Keratinocyte (primary cell): ENCODE measurements at regions not wholly inside any gene's neighbourhood (a gene's known extent, or its start where the extent isn't known, plus 50 kb on each side); places are given as distances from the start of the nearest gene placed in this dataset.

Experiments used
- DNase-seq: peaks from one replicate; pipeline ENCODE4 v3.0.0-alpha.2; 2011; ENCODE audit warnings: low read depth, missing footprints, low spot score
- FAIRE-seq: peaks from 2 replicates; lab custom pipeline; 2011; peaks lifted over from hg19 to GRCh38; lab: Jason Lieb, UNC
- H2AFZ ChIP-seq: 2 replicates; pipeline ENCODE4 v1.6.0; 2012; ENCODE audit warnings: low read length, control low read depth, inconsistent platforms; ENCODE audit not compliant: control insufficient read depth
- H3K27ac ChIP-seq: 2 replicates; pipeline ENCODE4 v1.5.1; 2011; ENCODE audit warnings: low read length; ENCODE audit not compliant: control insufficient read depth, insufficient read depth
- H3K27me3 ChIP-seq: 3 replicates; pipeline ENCODE4 v1.6.0; 2011; ENCODE audit warnings: low read length; ENCODE audit not compliant: control insufficient read depth, insufficient read depth; ENCODE audit errors: extremely low read depth
- H3K36me3 ChIP-seq, 2 experiments: 2 replicates in 1 of 2; 3 replicates in 1 of 2; pipeline ENCODE4 v1.5.1; 2011; ENCODE audit warnings: low read length in 2 of 2, mild to moderate bottlenecking in 1 of 2; ENCODE audit not compliant: control insufficient read depth in 2 of 2, insufficient read depth in 2 of 2; ENCODE audit errors: extremely low read depth in 1 of 2
- H3K4me1 ChIP-seq: 3 replicates; pipeline ENCODE4 v1.5.1; 2011; ENCODE audit warnings: low read length; ENCODE audit not compliant: control insufficient read depth, insufficient read depth; ENCODE audit errors: extremely low read depth
- H3K4me2 ChIP-seq: 3 replicates; pipeline ENCODE4 v1.6.0; 2011; ENCODE audit warnings: low read depth, low read length; ENCODE audit not compliant: control insufficient read depth, insufficient read depth; ENCODE audit errors: extremely low read depth
- H3K4me3 ChIP-seq, 3 experiments: fragments of 200-600 bp in 1 of 3; sonication (generic) in 1 of 3; 2 replicates in 2 of 3; 3 replicates in 1 of 3; pipeline ENCODE4 v1.5.1; 2011 to 2016; ENCODE audit warnings: low read length in 3 of 3, mild to moderate bottlenecking in 3 of 3, control low read depth in 2 of 3, inconsistent platforms in 1 of 3, low read depth in 1 of 3, mixed read lengths in 1 of 3, mixed run types in 1 of 3, moderate library complexity in 1 of 3; ENCODE audit not compliant: control insufficient read depth in 2 of 3, insufficient read depth in 2 of 3; ENCODE audit errors: extremely low read depth in 1 of 3
- H3K79me2 ChIP-seq: 2 replicates; pipeline ENCODE4 v1.6.0; 2012; ENCODE audit warnings: low read length; ENCODE audit not compliant: control insufficient read depth, insufficient read depth
- H3K9ac ChIP-seq: 3 replicates; pipeline ENCODE4 v1.6.0; 2011; ENCODE audit warnings: low read length; ENCODE audit not compliant: control insufficient read depth, insufficient read depth; ENCODE audit errors: extremely low read depth
- H3K9me1 ChIP-seq: 3 replicates; pipeline ENCODE4 v1.6.0; 2011; ENCODE audit warnings: low read length; ENCODE audit not compliant: control insufficient read depth, insufficient read depth; ENCODE audit errors: extremely low read depth
- H3K9me3 ChIP-seq: 2 replicates; pipeline ENCODE4 v1.5.1; 2012; ENCODE audit warnings: low read depth, low read length; ENCODE audit not compliant: control insufficient read depth
- H4K20me1 ChIP-seq: 3 replicates; pipeline ENCODE4 v1.6.0; 2011; ENCODE audit warnings: low read length; ENCODE audit not compliant: control insufficient read depth, insufficient read depth; ENCODE audit errors: extremely low read depth
- EZH2 ChIP-seq: IDR thresholded peaks from one replicate; pipeline ENCODE4 v1.6.1; 2012; ENCODE audit warnings: inconsistent platforms, mild to moderate bottlenecking, low read length, moderate library complexity
- dilution Hi-C: fragments of 300-500 bp; cut with MboI; formaldehyde crosslinking; loops from one replicate; pipeline ENCODE4 v1.7.0; 2020; ENCODE audit warnings: low sequenced_read_pairs; ENCODE audit not compliant: extremely low pct_ligation_motif_present
- TF ChIP-seq, protein P1 (sequence below), 3 experiments: IDR thresholded peaks in 1 of 3; conservative IDR thresholded peaks in 1 of 3; optimal IDR thresholded peaks in 1 of 3; 2 replicates in 2 of 3; 3 replicates in 1 of 3; pipeline versions ENCODE3 to v1.5.1; 2011; ENCODE audit warnings: low read length in 3 of 3, mild to moderate bottlenecking in 3 of 3, moderate library complexity in 2 of 3, control low read depth in 1 of 3, inconsistent platforms in 1 of 3; ENCODE audit not compliant: insufficient read depth in 2 of 3; ENCODE audit errors: extremely low read depth in 1 of 3

DNA sequence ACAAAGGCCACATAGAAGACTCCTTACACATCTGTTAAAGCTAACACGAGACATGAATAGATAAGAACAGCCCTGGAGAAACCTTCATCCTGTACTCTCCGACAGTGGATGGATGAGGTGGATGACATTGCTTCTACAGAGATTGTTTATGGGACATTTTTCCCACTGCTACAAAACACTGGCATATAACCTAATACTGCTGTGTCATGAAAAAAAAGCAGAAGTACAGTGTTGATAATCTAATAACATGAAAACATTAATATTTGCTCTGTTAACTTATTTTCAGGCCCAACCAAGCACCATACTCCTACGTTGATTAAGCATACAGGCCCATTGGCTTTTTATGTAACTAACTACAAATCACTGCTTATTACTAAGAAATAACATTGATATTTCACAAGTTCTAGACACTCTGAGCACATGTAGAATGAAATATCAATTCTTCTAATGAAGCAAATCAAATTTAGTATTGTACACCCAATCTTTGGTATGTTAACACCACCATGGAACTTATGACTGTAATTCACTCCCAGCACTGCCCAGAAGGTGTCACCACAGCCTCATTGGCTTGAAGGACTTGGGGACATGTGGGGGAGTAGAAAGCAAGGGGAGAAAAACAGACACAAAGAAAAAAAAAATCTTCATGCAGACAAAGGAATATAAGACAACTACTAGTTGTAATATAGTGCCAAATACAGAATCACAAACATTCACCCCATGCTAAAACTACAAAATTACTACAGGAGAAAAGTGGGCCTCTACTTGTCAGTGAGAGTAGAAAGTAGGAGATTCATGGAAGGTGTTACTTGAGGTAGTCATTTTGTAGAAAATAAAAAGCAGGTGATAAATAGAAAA lies 330.0 kb upstream of the PMFBP1 start:
- FAIRE-seq (peak; percentile 51), DNase-seq (no peak)
- no peak overlapping the region for H2AFZ ChIP-seq

DNA sequence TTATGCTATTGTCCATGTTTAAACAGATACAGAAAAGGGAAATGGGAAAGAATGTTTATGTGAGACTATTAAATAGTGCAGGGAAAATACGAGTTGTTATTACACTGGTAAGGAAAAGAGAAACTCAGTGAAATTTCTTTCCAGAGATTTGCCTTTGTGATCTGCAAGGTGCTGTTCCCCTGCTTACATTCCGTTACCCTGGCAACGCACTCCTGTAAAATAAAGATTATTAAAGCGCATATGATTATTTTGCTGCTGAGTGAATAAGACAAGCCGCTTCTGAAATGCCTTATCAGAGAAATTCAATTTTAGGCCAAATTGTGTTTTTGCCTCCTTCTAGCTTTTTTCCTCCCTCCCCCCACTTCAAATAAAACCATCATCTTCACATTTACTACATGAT lies 328.6 kb upstream of the PMFBP1 start:
- Histone ChIP-seq H3K27ac (no peak overlapping the region), H4K20me1 (no peaks in the 10 kb centered on the region), H3K4me1 (no peaks in the 10 kb centered on the region), H3K36me3 (no peaks in the 10 kb centered on the region), H3K27me3 (no peaks in the 10 kb centered on the region), H3K4me2 (no peak overlapping the region), H3K4me3 (no peak overlapping the region), H2AFZ (no peak overlapping the region), H3K9ac (no peak overlapping the region), H3K9me3 (no peaks in the 10 kb centered on the region), H3K79me2 (no peaks in the 10 kb centered on the region), H3K9me1 (no peaks in the 10 kb centered on the region)
- dilution Hi-C loops, result no loop called here
- DNase-seq (no peak), FAIRE-seq (no peak)
- TF ChIP-seq EZH2, result no peak
- TF ChIP-seq, protein P1, sequence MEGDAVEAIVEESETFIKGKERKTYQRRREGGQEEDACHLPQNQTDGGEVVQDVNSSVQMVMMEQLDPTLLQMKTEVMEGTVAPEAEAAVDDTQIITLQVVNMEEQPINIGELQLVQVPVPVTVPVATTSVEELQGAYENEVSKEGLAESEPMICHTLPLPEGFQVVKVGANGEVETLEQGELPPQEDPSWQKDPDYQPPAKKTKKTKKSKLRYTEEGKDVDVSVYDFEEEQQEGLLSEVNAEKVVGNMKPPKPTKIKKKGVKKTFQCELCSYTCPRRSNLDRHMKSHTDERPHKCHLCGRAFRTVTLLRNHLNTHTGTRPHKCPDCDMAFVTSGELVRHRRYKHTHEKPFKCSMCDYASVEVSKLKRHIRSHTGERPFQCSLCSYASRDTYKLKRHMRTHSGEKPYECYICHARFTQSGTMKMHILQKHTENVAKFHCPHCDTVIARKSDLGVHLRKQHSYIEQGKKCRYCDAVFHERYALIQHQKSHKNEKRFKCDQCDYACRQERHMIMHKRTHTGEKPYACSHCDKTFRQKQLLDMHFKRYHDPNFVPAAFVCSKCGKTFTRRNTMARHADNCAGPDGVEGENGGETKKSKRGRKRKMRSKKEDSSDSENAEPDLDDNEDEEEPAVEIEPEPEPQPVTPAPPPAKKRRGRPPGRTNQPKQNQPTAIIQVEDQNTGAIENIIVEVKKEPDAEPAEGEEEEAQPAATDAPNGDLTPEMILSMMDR (optimal IDR thresholded peaks at IDR 0.05 in 1 of 3, IDR thresholded peaks at IDR 0.05 in 1 of 3, conservative IDR thresholded peaks at IDR 0.05 in 1 of 3; ENCODE audit: extremely low read depth in 1 of 3, insufficient read depth in 2 of 3, low read length in 3 of 3), result no peak

More for the DNA sequence above, 330.0 kb upstream of the PMFBP1 start:
- Histone ChIP-seq H3K79me2 (no peaks in the 10 kb centered on the region), H4K20me1 (no peaks in the 10 kb centered on the region), H3K9me3 (no peaks in the 10 kb centered on the region), H3K4me3 (no peak overlapping the region), H3K4me1 (no peaks in the 10 kb centered on the region), H3K36me3 (no peaks in the 10 kb centered on the region), H3K4me2 (no peak overlapping the region), H3K27me3 (no peaks in the 10 kb centered on the region), H3K9ac (no peak overlapping the region), H3K27ac (no peak overlapping the region), H3K9me1 (no peaks in the 10 kb centered on the region)
- dilution Hi-C loops, result no loop called here
- TF ChIP-seq, protein P1 (optimal IDR thresholded peaks at IDR 0.05 in 1 of 3, IDR thresholded peaks at IDR 0.05 in 1 of 3, conservative IDR thresholded peaks at IDR 0.05 in 1 of 3; ENCODE audit: extremely low read depth in 1 of 3, insufficient read depth in 2 of 3, low read length in 3 of 3), result peak; percentile 62 to 84 (median 81)
- TF ChIP-seq EZH2, result no peak
